ENCODE measurements at regions not wholly inside any gene's neighbourhood (a gene's known extent, or its start where the extent isn't known, plus 50 kb on each side); places are given as distances from the start of the nearest gene placed in this dataset.

DNA sequence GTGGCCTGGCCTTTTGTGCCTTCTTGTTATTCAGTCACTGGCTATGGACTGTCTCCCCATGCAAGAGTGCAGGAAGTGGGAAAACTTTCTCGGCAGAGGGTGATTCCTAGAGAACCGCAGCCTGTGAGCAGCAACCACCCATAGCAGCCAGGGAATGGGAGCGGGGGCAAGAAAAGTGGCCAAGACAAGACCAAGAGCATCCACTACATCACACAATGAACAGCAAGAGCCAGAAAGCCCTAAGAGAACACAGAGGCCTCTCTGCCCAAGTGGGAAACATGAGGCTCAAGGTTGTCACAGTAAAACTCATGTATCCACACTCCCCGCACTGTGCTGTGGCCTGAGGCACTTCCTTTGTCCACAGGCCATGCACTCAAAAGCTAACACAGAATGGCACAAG, 129.1 kb upstream of the FSTL4 start:
- no peak for DNase-seq

- no peak for DNase-seq
Observed at GRCh38 chr5:133739181-133739780, 126.9 kb upstream of the FSTL4 start.

DNA sequence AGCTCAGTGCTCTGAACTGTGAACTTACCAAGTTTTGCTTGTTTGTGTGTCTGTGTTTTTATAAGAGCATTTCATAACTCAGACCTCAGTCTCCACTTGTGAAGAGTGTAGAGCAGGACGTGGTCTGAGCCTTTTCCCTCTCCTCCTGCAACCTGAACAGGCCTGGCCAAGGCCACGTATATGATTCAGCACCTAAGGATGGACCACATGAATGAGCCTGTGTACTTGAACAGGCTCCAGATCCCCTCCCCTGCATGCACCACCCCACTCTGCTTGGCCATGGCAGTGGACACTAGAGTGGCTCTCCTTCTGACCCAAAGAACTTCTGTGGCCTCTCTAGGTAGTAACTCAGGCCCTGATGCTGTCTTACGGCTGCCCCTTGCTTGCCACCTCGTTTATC, 125.9 kb upstream of the FSTL4 start:
- no peak for DNase-seq

- DNase-seq, result no peak
Observed at GRCh38 chr5:133736512-133736911, 124.2 kb upstream of the FSTL4 start.

DNA sequence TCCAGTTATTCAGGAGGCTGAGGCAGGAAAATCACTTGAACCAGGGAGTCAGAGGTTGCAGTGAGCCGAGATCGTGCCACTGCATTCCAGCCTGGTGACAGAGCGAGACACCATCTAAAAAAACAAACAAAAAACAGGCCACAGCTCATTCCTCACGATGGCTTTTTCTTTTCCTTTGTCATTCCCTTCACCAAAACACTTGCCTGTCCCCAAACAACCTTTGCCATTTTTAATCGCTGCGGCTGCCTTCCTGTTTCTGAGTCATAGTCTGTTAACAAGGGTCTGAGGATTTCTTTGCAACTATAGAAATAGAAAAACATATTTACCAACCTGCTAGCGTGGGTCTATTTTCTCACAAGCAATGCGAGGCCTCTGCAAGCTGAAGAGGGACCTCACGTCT, 123.0 kb upstream of the FSTL4 start:
- no peak for DNase-seq

DNA sequence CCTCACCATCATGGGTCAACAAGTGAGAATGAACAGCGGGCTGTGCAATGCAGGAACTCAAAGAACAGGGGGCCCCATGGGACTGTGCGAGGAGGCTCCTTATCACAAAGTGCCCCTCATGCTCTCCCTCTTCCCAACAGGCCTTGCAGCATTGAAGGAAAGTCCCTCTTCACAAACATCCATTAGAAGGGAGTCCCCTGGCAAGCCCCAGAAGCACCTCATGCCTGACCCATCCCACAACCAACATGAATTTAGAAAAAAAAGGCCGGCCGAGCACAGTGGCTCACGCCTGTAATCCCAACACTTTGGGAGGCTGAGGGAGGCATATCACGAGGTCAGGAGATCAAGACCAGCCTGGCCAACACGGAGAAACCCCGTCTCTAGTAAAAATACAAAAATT, 122.6 kb upstream of the FSTL4 start:
- DNase-seq, result no peak

DNA sequence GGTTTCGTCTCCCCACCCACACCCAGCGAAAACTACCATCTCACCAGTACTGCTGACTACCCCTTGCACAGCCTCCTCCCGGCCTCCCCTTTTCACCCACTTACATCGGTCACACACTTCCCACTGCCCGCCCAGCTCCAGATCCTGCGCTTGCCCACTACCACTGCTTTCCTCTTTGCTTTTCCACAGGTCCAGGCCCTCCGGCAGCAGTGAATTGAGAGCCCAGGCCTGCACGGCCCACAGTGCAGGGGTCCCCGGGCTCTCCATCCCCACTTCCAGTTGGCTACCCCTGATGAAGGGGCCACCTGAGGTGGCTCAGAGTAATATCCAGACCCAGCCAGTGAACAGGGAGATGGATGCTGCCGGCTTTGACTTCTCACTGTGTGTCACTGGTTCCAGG, 120.2 kb upstream of the FSTL4 start:
- no peak for DNase-seq

DNA sequence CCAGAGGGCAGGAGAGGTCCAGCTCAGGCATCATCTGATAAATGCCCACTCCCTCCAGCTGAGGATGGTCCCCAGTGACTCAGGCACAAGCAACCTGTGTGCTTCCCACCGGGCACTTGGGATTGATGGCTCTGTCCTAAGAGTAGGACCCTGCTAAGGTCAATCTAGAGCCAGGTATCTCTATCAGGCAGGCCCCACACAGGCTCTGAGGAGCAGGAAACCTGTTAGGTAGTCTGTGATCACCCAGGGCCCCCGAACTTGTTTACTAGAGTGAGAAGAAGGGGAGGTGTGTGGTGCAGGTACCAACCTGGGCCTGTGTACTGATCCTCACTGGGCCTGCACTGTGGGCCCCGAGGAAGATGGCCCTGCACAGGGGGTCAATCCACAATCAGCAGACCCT, 119.6 kb upstream of the FSTL4 start:
- no peak for DNase-seq

DNA sequence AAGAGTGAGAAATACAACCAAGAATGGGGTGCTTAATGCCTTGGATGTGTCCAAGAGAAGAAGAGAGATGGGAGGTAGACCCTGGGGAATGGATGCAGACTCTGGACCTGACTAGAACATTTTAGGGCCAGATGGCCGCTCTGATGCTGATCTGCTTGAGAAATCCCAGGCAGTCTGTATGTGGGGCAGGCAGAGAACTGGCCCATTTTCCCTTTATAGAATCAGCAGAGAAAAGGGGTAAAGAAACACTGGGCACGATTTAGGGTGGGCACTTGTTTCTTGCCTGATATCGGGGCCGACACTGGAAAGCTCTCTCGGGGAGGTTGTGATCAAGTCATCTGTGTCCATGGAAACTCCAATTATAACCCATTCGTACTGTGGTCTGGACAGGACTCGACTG, 118.5 kb upstream of the FSTL4 start:
- no peak for DNase-seq

- DNase-seq, result no peak
Observed at GRCh38 chr5:133730346-133730745, 118.0 kb upstream of the FSTL4 start.

DNA sequence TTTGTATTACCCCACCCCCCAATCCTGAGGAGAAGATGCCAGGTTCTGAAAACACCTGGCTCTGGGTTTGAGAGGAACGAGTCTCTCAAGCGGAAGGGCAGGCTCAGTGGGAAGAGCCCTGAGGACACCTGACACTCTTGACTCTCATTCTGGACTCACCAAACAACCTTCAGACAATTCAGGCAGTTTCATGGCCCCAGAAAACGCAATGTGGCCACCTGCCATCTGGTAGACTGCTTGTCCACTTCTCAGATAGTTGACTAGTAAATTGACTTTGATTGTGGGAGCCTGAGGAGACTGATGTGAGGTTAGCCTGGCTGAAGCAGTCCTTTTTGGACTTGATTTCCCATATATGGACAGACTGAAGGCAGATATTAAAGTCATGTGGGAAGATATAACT, 117.5 kb upstream of the FSTL4 start:
- no peak for DNase-seq

GRCh38 chr5:133728475-133728874, 116.1 kb upstream of the FSTL4 start:
- no peak for DNase-seq

- DNase-seq, result no peak
Observed at GRCh38 chr5:133727636-133728035, 115.3 kb upstream of the FSTL4 start.

DNA sequence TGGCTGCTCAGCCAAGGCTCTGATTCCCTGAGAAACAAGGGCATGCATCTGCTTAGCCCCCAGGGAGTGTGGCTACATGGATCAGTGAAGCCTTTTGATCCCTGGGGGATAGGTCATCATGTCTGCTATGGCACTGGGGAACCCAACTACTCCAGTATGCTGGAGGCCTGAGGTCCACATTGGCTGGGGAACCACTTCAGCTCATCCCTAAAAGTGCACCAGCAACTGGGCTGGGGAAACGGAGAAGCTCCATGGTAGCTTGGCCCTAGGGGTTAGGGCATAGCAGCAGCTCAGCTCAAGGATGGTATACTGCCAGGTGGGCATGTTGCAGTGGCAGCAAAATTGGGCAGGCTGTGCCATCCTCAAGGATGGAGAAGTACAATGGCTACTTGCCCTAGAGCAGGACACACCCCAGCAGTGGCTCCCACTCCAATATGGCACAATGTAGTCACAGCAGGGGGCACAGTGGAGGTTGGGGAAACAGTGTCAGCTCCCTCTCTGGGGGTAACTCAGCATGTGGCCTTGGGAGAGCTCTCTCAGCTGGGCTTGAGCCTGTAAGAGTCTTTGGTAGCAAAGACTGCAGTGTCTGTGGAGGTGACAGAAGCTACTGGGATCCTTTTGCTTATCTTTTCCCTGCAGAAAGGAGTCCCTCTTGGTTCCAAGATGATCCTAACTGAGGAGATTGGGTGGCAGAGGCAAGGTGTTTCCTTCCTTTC, 111.5 kb upstream of the FSTL4 start:
- no peak for DNase-seq

- DNase-seq, result no peak
Observed at GRCh38 chr5:133723126-133723525, 110.8 kb upstream of the FSTL4 start.

- no peak for DNase-seq
Observed at GRCh38 chr5:133721365-133721764, 109.0 kb upstream of the FSTL4 start.

DNA sequence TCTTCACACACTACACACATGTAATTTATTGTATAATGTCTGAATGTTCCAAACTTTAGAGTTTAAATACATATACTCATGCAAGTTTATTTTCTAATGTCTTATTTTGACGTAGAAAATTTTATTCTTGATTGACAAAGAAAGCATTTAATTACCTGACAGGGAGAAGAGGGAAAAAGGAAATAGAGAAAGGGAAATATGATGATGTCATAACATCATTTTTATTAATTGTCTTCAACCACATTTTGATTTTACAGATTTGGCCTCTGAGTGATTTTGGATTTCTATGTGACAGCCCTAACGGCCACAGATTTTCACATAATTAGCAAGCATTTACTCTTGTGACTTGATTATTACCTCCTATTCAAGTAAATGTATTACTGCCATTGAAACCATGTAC, 106.1 kb upstream of the FSTL4 start:
- no peak for DNase-seq

GRCh38 chr5:133716532-133717183, 104.3 kb upstream of the FSTL4 start:
- DNase-seq, result no peak

DNA sequence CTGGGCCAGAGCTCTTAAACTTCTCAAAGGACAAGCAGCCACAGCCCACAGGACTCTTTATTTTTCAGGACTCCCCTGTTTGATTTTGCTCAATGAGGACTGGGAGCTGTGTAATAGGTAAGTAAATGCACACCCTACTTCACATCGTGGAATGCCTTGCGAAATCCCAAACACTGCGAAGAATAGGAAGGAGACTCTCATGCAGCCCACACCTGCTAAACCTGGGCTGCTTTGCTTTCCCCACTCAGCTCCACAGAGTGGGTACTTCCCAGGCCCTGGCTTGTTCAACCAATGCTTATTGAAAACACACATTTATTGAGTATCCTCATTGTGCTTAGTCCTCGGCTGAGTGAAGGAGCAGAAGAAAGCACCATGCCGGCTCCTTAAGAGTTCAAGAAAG, 103.3 kb upstream of the FSTL4 start:
- no peak for DNase-seq

DNA sequence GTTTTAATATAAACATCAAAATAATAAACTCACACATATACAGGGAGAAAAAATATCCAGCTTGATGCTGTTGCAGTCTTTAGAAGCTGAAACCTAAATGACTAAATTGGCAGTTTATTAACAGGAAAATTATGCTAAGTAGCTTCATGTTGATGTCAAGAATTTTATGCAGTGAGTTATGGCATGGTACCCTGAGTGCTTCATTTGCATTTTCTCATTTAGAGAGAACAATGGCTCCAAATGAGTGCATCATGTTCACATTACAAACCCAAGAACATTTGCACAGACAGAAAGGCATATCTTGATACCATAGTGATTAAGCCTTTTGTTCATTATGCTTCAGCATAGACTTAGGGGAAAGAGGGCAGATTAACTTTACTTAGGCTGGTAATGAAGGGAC, 102.9 kb upstream of the FSTL4 start:
- peak in 1 of 51 donors; percentile 15 for DNase-seq

DNA sequence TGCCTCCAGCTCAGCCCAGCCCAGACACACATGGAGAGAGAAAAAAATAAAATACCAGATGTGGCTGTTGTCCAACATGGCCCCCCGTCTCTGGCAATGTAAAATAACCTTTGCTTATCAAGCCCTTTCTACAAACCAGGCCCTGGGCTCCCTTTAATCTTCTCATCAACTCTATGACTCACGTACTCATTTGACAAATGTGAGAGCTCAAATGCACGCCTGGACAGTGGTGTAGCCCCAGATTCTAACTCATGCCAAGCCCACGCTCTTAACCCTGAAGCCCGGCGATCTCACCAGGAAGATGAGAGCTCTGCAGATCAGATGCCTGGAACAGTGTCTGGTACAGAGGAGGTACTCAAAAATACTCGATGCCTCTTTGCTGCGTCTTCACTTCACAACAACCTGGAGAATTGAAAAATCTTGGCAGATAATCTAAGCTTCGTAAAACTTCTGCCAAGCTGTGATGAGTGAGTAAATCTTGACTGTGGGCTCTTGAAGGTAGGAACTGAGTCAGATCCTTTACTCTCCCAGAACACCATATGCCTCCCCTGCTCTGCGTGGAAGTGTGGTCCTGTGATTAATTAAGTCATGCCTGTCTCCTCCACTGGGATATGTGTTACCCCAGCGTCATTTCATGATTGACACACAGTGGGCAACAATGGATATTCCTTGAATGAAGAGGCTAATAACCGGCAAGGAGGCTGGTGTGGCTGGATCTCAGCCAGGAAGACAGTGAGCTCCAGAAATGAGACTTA, 102.0 kb upstream of the FSTL4 start:
- DNase-seq, result peak in 2 of 51 donors; percentile 12 to 58

- no peak for DNase-seq
Observed at GRCh38 chr5:133713751-133714150, 101.4 kb upstream of the FSTL4 start.

Measured in hypothalamus (tissue), 51 donors.